WERI-Rb-1 (cell line): ENCODE measurements at regions not wholly inside any gene's neighbourhood (a gene's known extent, or its start where the extent isn't known, plus 50 kb on each side); places are given as distances from the start of the nearest gene placed in this dataset.

Source experiments
- DNase-seq: peaks from one replicate; pipeline ENCODE4 v3.0.0-alpha.2; 2020
- H3K27ac ChIP-seq: fragments of 250-450 bp; sonication (Bioruptor Pico); 2 replicates; pipeline ENCODE4 v1.5.1; 2020; ENCODE audit warnings: mild to moderate bottlenecking, moderate library complexity
- H3K27me3 ChIP-seq: fragments of 250-450 bp; sonication (Bioruptor Pico); 2 replicates; pipeline ENCODE4 v1.5.1; 2021; ENCODE audit warnings: mild to moderate bottlenecking, low read depth, moderate library complexity; ENCODE audit not compliant: insufficient read depth, severe bottlenecking
- H3K36me3 ChIP-seq: fragments of 250-450 bp; sonication (Bioruptor Pico); 2 replicates; pipeline ENCODE4 v1.5.1; 2020; ENCODE audit warnings: mild to moderate bottlenecking, moderate library complexity
- H3K4me3 ChIP-seq: 2 replicates; pipeline ENCODE4 v1.5.1; 2011; ENCODE audit warnings: low read depth, mild to moderate bottlenecking, control low read depth, low read length
- H3K9me3 ChIP-seq: fragments of 250-450 bp; sonication (Bioruptor Pico); 2 replicates; pipeline ENCODE4 v1.5.1; 2021; ENCODE audit warnings: mild to moderate bottlenecking, moderate library complexity; ENCODE audit not compliant: severe bottlenecking
- TF ChIP-seq, protein P1 (sequence below): IDR thresholded peaks from 2 replicates; pipeline ENCODE4 v1.5.1; 2011; ENCODE audit warnings: low read depth, mild to moderate bottlenecking, control low read depth, inconsistent platforms, low read length

DNA sequence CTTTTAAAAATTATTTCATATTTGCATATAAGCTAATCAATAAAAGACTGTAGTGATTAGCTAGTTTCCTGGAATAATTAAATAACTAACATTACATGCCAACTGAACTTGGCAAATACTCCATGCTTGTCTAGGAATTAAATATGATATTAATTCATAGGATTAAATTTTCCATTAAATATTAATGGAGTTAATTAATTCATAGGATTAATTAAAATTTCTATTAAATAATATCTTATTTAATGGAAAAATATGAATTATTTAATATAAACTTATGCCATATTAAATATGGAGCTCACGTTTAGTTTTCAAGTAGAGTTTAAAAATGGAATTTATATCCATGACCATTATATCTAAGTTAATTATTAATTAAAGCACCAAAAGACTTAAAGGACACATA is 517.8 kb upstream of the DAB2 start:
- Histone ChIP-seq H3K27ac (no peak overlapping the region), H3K4me3 (no peak overlapping the region), H3K9me3 (no peaks in the 10 kb centered on the region), H3K36me3 (no peaks in the 10 kb centered on the region), H3K27me3 (no peaks in the 10 kb centered on the region)
- TF ChIP-seq, protein P1, sequence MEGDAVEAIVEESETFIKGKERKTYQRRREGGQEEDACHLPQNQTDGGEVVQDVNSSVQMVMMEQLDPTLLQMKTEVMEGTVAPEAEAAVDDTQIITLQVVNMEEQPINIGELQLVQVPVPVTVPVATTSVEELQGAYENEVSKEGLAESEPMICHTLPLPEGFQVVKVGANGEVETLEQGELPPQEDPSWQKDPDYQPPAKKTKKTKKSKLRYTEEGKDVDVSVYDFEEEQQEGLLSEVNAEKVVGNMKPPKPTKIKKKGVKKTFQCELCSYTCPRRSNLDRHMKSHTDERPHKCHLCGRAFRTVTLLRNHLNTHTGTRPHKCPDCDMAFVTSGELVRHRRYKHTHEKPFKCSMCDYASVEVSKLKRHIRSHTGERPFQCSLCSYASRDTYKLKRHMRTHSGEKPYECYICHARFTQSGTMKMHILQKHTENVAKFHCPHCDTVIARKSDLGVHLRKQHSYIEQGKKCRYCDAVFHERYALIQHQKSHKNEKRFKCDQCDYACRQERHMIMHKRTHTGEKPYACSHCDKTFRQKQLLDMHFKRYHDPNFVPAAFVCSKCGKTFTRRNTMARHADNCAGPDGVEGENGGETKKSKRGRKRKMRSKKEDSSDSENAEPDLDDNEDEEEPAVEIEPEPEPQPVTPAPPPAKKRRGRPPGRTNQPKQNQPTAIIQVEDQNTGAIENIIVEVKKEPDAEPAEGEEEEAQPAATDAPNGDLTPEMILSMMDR = no peak
- DNase-seq = no peak

DNA sequence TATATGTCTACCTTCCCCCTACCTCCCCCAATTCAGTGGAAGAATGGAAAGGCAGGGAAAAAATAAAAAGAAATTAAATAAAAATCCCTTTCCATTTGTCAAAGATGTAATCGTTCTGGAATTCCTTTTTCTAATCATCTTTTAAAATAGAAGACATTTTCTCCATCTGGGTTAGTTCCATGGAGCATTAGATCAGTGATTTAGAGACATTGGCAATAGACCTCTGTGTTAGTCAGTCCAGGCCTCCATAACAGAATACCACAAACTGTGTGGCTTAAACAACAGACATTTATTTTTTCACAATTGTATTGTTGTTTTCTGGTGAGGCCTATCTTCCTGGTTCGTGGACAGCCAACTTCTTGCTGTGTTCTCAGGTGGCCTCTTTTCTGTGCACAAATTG is 516.6 kb upstream of the DAB2 start:
- DNase-seq = no peak
- TF ChIP-seq, protein P1 = no peak
- no peak overlapping the region for H3K4me3 ChIP-seq

DNA sequence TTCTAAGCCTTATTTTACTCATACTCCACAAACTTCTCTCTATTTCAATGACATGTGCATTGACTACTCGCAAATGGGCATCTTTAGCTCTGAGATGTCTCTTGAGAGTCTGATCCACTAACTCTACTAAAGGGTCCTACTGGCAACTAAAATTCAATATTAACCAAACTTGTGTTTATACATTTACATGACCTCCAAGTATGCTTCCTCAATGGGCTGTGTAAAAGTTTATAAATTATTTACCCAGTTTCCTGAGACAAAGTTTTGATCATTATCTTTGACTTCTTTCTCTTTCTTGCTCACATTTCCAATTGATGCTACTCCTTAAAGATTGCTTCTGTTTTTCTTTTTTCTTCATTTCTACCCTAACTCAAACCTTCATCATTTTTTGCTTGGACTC is 510.1 kb upstream of the DAB2 start:
- Histone ChIP-seq H3K9me3 (no peaks in the 10 kb centered on the region), H3K27ac (no peak overlapping the region), H3K36me3 (no peaks in the 10 kb centered on the region), H3K4me3 (no peak overlapping the region), H3K27me3 (no peaks in the 10 kb centered on the region)
- DNase-seq = no peak
- TF ChIP-seq, protein P1 = no peak

More for the DNA sequence above, 516.6 kb upstream of the DAB2 start:
- Histone ChIP-seq H3K9me3 (no peaks in the 10 kb centered on the region), H3K27me3 (no peaks in the 10 kb centered on the region), H3K27ac (no peak overlapping the region), H3K36me3 (no peaks in the 10 kb centered on the region)

DNA sequence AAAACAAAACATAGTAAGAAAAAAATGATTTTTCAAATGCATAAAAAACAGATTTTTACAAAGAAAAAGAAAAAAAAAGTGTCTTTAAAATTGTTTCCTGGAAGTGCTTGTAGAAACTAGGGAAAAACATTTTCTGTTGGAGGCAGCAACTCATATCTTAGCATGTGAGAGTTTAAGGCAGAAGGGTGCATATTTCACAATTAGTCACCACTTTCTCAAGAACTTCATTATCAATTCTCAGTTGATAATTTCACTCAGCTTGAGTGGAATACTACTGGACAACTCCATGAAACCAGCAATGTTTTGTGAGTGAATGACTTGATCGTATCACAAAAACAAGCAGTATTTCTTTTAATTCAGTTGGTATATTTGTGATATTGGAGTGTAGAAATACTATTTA is 508.3 kb upstream of the DAB2 start:
- Histone ChIP-seq H3K9me3 (no peaks in the 10 kb centered on the region), H3K36me3 (no peaks in the 10 kb centered on the region), H3K4me3 (no peak overlapping the region), H3K27me3 (no peaks in the 10 kb centered on the region), H3K27ac (no peak overlapping the region)
- DNase-seq = no peak
- TF ChIP-seq, protein P1 = no peak

DNA sequence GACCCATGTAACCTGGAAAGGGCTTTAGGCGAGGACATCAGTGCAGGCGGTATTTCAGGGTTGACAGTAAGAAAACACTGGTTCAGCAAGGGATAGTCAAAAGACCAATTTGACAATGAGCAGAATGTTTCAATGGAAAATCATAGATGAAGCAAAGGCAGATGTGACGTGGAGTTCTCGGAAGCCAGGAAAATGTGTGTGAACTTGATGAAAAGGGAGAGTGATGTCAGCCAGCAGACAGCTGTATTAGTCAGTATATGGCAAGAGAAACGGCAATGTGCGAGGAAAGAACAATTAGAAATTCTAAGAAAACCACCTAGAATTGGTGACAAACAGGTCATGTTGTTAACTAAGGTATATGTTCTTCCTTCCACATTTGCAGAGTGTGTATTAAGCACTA is 503.9 kb upstream of the DAB2 start:
- H3K27ac ChIP-seq = no peak overlapping the region
- TF ChIP-seq, protein P1 = no peak
- H3K36me3 ChIP-seq = no peaks in the 10 kb centered on the region
- no peak for DNase-seq
- H3K9me3 ChIP-seq = no peaks in the 10 kb centered on the region
- H3K4me3 ChIP-seq = no peak overlapping the region
- no peaks in the 10 kb centered on the region for H3K27me3 ChIP-seq

DNA sequence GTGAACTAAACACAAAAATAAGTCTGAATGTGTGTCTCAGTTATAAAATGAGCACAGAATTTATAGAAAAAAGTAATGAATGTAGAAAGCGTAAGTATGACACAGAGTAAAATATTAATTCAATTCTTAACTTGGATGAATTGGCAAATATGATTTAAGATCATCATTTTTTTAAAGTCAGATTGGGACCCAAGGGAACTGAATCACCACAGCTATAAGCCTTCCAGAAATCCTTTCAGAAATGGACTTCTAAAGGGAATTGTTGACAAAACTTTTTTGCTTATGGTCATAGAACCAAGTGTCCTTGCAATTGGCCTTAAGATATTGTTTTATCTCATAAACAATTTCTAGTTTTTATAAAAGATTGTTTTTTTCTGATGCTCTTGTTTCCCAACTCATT is 495.1 kb upstream of the DAB2 start:
- TF ChIP-seq, protein P1 = no peak
- no peaks in the 10 kb centered on the region for H3K27me3 ChIP-seq
- no peaks in the 10 kb centered on the region for H3K36me3 ChIP-seq
- H3K9me3 ChIP-seq = no peaks in the 10 kb centered on the region
- no peak overlapping the region for H3K4me3 ChIP-seq
- H3K27ac ChIP-seq = no peak overlapping the region
- DNase-seq = no peak
